Cardiac fibroblast (primary cell): ENCODE measurements at regions not wholly inside any gene's neighbourhood (a gene's known extent, or its start where the extent isn't known, plus 50 kb on each side); places are given as distances from the start of the nearest gene placed in this dataset.
A peak's percentile ranks its signal among the peaks of the same experiment; 100 is the strongest.

Source experiments
- DNase-seq, 2 donors: peaks; one replicate each; pipeline versions ENCODE4 v3.0.0 to v3.0.0-alpha.2; 2010; ENCODE audit warnings: low read depth in 2 of 2
- H3K4me3 ChIP-seq, 2 donors: replicated peaks in 1 of 2; 1 replicate in 1 of 2; 2 replicates in 1 of 2; pipeline ENCODE4 v1.5.1; 2011; ENCODE audit warnings: low read depth in 2 of 2, low read length in 2 of 2, mild to moderate bottlenecking in 2 of 2, moderate library complexity in 1 of 2
- CTCF ChIP-seq: IDR thresholded peaks from one replicate; pipeline ENCODE4 v1.5.1; 2011; ENCODE audit warnings: low read depth, mild to moderate bottlenecking, low read length, inconsistent platforms

GRCh38 chr6:145204301-145204700 lies 531.0 kb downstream of the EPM2A start:
- TF ChIP-seq CTCF, result no peak
- no peak for DNase-seq
- no peak overlapping the region for H3K4me3 ChIP-seq

GRCh38 chr6:145206247-145206907 lies 528.9 kb downstream of the EPM2A start:
- no peak overlapping the region for H3K4me3 ChIP-seq
- TF ChIP-seq CTCF, result no peak
- peak; percentile 33 to 59 for DNase-seq

- DNase-seq, result no peak
These were observed 526.8 kb downstream of the EPM2A start for GRCh38 chr6:145208474-145208873.

GRCh38 chr6:145209272-145209671 lies 526.0 kb downstream of the EPM2A start:
- no peak overlapping the region for H3K4me3 ChIP-seq
- peak in 1 of 2 donors; percentile 28 for DNase-seq
- no peak for TF ChIP-seq CTCF

More at GRCh38 chr6:145208474-145208873, 526.8 kb downstream of the EPM2A start:
- no peak overlapping the region for H3K4me3 ChIP-seq
- TF ChIP-seq CTCF, result no peak

- DNase-seq, result no peak
These were observed 522.5 kb downstream of the EPM2A start for GRCh38 chr6:145212813-145213212.

GRCh38 chr6:145213614-145214013 lies 521.7 kb downstream of the EPM2A start:
- TF ChIP-seq CTCF, result no peak
- no peak overlapping the region for H3K4me3 ChIP-seq
- DNase-seq, result no peak

More at GRCh38 chr6:145212813-145213212, 522.5 kb downstream of the EPM2A start:
- H3K4me3 ChIP-seq, result no peak overlapping the region
- no peak for TF ChIP-seq CTCF

- DNase-seq, result peak; percentile 41 to 63
- peak; percentile 54 for TF ChIP-seq CTCF
- H3K4me3 ChIP-seq, result no peak overlapping the region
These were observed 520.8 kb downstream of the EPM2A start for GRCh38 chr6:145214570-145214969.
